ENCODE measurements at regions not wholly inside any gene's neighbourhood (a gene's known extent, or its start where the extent isn't known, plus 50 kb on each side); places are given as distances from the start of the nearest gene placed in this dataset.

GRCh38 chr10:59493017-59493416 is 130.7 kb upstream of the FAM13C start (continued):
- TF ChIP-seq ZNF318 (IDR thresholded peaks at IDR 0.05; ENCODE audit: borderline replicate concordance in 1 of 2, low read depth in 1 of 2): no peak
- TF ChIP-seq IRF1 (CRISPR knock-in tag; IDR thresholded peaks at IDR 0.05; ENCODE audit: borderline replicate concordance): no peak
- TF ChIP-seq MNT (conservative IDR thresholded peaks at IDR 0.05): no peak
- no peak for TF ChIP-seq CBFB (CRISPR knock-in tag; IDR thresholded peaks at IDR 0.05)
- no peak for TF ChIP-seq ARID4B (CRISPR knock-in tag; IDR thresholded peaks at IDR 0.05)
- TF ChIP-seq GABPB1 (CRISPR knock-in tag; IDR thresholded peaks at IDR 0.05): no peak
- TF ChIP-seq TFAP4 (CRISPR knock-in tag; IDR thresholded peaks at IDR 0.05; ENCODE audit: borderline replicate concordance): no peak
- no peak for TF ChIP-seq MBD1 (CRISPR knock-in tag; IDR thresholded peaks at IDR 0.05)
- TF ChIP-seq ZFP30 (CRISPR knock-in tag; IDR thresholded peaks at IDR 0.05; ENCODE audit: borderline replicate concordance): no peak
